ENCODE measurements at regions not wholly inside any gene's neighbourhood (a gene's known extent, or its start where the extent isn't known, plus 50 kb on each side); places are given as distances from the start of the nearest gene placed in this dataset.

DNA sequence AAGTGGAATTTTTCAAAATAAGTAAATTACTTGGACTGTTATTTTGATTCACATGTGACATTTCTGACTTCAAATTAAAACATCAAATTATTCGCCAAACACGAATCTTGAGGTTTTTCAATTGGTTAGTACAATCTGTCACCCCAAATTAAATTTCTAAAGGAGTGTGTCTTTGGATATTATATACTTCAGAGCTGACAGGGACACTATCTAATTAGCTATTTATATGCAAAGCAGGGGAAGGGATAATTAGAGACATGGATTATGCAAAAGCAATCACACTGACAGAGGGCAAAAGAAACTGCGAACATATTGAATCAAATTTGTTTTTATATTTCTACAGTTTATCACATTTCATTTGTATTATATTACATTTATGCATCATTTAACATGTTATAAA lies 433.0 kb downstream of the KIF2B start:
- Histone ChIP-seq H3K9ac (ENCODE audit: control insufficient read depth, extremely low read depth, insufficient read depth, low read length) (no peak overlapping the region), H3K4me2 (ENCODE audit: control insufficient read depth, extremely low read depth, insufficient read depth, low read depth, low read length) (no peak overlapping the region), H2AFZ (ENCODE audit: control insufficient read depth, low read length) (no peak overlapping the region), H3K27me3 (ENCODE audit: control insufficient read depth, extremely low read depth, insufficient read depth, low read length) (no peaks in the 10 kb centered on the region), H3K36me3 (ENCODE audit: control insufficient read depth in 2 of 2, extremely low read depth in 1 of 2, insufficient read depth in 2 of 2, low read length in 2 of 2) (no peaks in the 10 kb centered on the region), H3K9me1 (ENCODE audit: control insufficient read depth, extremely low read depth, insufficient read depth, low read length) (no peaks in the 10 kb centered on the region), H4K20me1 (ENCODE audit: control insufficient read depth, extremely low read depth, insufficient read depth, low read length) (no peaks in the 10 kb centered on the region), H3K4me3 (ENCODE audit: control insufficient read depth in 2 of 3, extremely low read depth in 1 of 3, insufficient read depth in 2 of 3, low read depth in 1 of 3, low read length in 3 of 3) (no peak overlapping the region), H3K9me3 (ENCODE audit: control insufficient read depth, low read depth, low read length) (no peaks in the 10 kb centered on the region), H3K79me2 (ENCODE audit: control insufficient read depth, insufficient read depth, low read length) (no peaks in the 10 kb centered on the region), H3K4me1 (ENCODE audit: control insufficient read depth, extremely low read depth, insufficient read depth, low read length) (no peaks in the 10 kb centered on the region), H3K27ac (ENCODE audit: control insufficient read depth, insufficient read depth, low read length) (no peak overlapping the region)
- dilution Hi-C loops (cut with MboI; ENCODE audit: extremely low pct_ligation_motif_present, low sequenced_read_pairs) = no loop called here
- TF ChIP-seq EZH2 (IDR thresholded peaks at IDR 0.05; ENCODE audit: low read length) = no peak
- TF ChIP-seq, protein P1, sequence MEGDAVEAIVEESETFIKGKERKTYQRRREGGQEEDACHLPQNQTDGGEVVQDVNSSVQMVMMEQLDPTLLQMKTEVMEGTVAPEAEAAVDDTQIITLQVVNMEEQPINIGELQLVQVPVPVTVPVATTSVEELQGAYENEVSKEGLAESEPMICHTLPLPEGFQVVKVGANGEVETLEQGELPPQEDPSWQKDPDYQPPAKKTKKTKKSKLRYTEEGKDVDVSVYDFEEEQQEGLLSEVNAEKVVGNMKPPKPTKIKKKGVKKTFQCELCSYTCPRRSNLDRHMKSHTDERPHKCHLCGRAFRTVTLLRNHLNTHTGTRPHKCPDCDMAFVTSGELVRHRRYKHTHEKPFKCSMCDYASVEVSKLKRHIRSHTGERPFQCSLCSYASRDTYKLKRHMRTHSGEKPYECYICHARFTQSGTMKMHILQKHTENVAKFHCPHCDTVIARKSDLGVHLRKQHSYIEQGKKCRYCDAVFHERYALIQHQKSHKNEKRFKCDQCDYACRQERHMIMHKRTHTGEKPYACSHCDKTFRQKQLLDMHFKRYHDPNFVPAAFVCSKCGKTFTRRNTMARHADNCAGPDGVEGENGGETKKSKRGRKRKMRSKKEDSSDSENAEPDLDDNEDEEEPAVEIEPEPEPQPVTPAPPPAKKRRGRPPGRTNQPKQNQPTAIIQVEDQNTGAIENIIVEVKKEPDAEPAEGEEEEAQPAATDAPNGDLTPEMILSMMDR (optimal IDR thresholded peaks at IDR 0.05 in 1 of 3, IDR thresholded peaks at IDR 0.05 in 1 of 3, conservative IDR thresholded peaks at IDR 0.05 in 1 of 3; ENCODE audit: extremely low read depth in 1 of 3, insufficient read depth in 2 of 3, low read length in 3 of 3) = no peak
- DNase-seq (ENCODE audit: low read depth, low spot score) = no peak
- no peak for FAIRE-seq

DNA sequence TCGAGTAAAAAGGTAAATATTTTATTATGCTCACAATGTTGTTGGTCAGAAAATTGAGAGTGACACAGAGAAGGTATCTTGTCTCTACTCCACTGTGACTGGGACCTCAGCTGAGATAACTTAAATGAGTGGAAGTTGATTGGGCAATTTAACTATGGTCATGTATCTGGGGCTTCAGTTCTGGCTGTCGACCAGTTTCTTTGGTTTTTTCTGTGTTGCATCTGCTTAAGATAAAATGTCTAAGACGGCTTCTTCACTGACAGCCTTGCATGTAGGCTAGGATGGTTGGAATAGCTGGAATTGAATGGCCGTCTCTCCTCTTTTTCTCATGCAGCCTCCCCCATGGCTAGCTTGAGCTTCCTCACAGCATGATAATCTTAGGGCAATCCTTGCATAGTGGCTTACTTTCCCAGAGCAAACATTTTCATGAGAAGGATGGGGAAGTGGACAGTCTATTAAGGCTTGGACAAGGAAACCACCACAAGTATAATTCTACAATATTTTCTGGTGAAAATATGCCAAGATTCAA lies 433.7 kb downstream of the KIF2B start:
- dilution Hi-C loops (cut with MboI; ENCODE audit: extremely low pct_ligation_motif_present, low sequenced_read_pairs) = no loop called here
- no peak overlapping the region for H3K9ac ChIP-seq (ENCODE audit: control insufficient read depth, extremely low read depth, insufficient read depth, low read length)
- no peak overlapping the region for H2AFZ ChIP-seq (ENCODE audit: control insufficient read depth, low read length)
- H3K9me3 ChIP-seq (ENCODE audit: control insufficient read depth, low read depth, low read length) = no peaks in the 10 kb centered on the region
- DNase-seq (ENCODE audit: low read depth, low spot score) (no peak), FAIRE-seq (no peak)
- H3K4me1 ChIP-seq (ENCODE audit: control insufficient read depth, extremely low read depth, insufficient read depth, low read length) = no peaks in the 10 kb centered on the region
- no peaks in the 10 kb centered on the region for H4K20me1 ChIP-seq (ENCODE audit: control insufficient read depth, extremely low read depth, insufficient read depth, low read length)
- no peak overlapping the region for H3K4me3 ChIP-seq (ENCODE audit: control insufficient read depth in 2 of 3, extremely low read depth in 1 of 3, insufficient read depth in 2 of 3, low read depth in 1 of 3, low read length in 3 of 3)
- H3K27ac ChIP-seq (ENCODE audit: control insufficient read depth, insufficient read depth, low read length) = no peak overlapping the region
- no peaks in the 10 kb centered on the region for H3K36me3 ChIP-seq (ENCODE audit: control insufficient read depth in 2 of 2, extremely low read depth in 1 of 2, insufficient read depth in 2 of 2, low read length in 2 of 2)
- no peaks in the 10 kb centered on the region for H3K27me3 ChIP-seq (ENCODE audit: control insufficient read depth, extremely low read depth, insufficient read depth, low read length)
- H3K79me2 ChIP-seq (ENCODE audit: control insufficient read depth, insufficient read depth, low read length) = no peaks in the 10 kb centered on the region
- TF ChIP-seq, protein P1 (optimal IDR thresholded peaks at IDR 0.05 in 1 of 3, IDR thresholded peaks at IDR 0.05 in 1 of 3, conservative IDR thresholded peaks at IDR 0.05 in 1 of 3; ENCODE audit: extremely low read depth in 1 of 3, insufficient read depth in 2 of 3, low read length in 3 of 3) = no peak
- no peak for TF ChIP-seq EZH2 (IDR thresholded peaks at IDR 0.05; ENCODE audit: low read length)
- no peaks in the 10 kb centered on the region for H3K9me1 ChIP-seq (ENCODE audit: control insufficient read depth, extremely low read depth, insufficient read depth, low read length)
- H3K4me2 ChIP-seq (ENCODE audit: control insufficient read depth, extremely low read depth, insufficient read depth, low read depth, low read length) = no peak overlapping the region
